IMR-90 (cell line): ENCODE measurements at regions not wholly inside any gene's neighbourhood (a gene's known extent, or its start where the extent isn't known, plus 50 kb on each side); places are given as distances from the start of the nearest gene placed in this dataset.

Experiments
- BHLHE40 ChIP-seq: fragments of 150-350 bp; IDR thresholded peaks from 2 replicates; pipeline ENCODE4 v1.6.1; 2016; ENCODE audit warnings: mild to moderate bottlenecking, low read depth, low read length
- CEBPB ChIP-seq: IDR thresholded peaks from 2 replicates; pipeline ENCODE4 v1.6.1; 2012; ENCODE audit warnings: low read depth, low read length, improper control_type of control experiment
- CTCF ChIP-seq: conservative IDR thresholded peaks from 2 replicates; pipeline ENCODE4 v1.5.1; 2012; ENCODE audit warnings: mild to moderate bottlenecking, low read depth, low read length, improper control_type of control experiment
- ELK1 ChIP-seq: fragments of 150-350 bp; IDR thresholded peaks from 2 replicates; pipeline ENCODE4 v1.6.1; 2016; ENCODE audit warnings: low read depth, mild to moderate bottlenecking, low read length, moderate library complexity, borderline replicate concordance
- FOS ChIP-seq: fragments of 150-350 bp; IDR thresholded peaks from 2 replicates; pipeline ENCODE4 v1.6.1; 2016; ENCODE audit warnings: low read depth, low read length
- MAFK ChIP-seq: IDR thresholded peaks from 2 replicates; pipeline ENCODE4 v1.6.1; 2012; ENCODE audit warnings: low read depth, low read length, improper control_type of control experiment
- MAZ ChIP-seq: IDR thresholded peaks from 2 replicates; pipeline ENCODE4 v1.6.1; 2012; ENCODE audit warnings: low read depth, mild to moderate bottlenecking, low read length, improper control_type of control experiment, moderate library complexity, borderline replicate concordance
- POLR2A ChIP-seq: IDR thresholded peaks from 2 replicates; pipeline ENCODE4 v1.6.1; 2012; ENCODE audit warnings: mild to moderate bottlenecking, low read depth, low read length
- USF2 ChIP-seq: fragments of 150-350 bp; IDR thresholded peaks from 2 replicates; pipeline ENCODE4 v1.6.1; 2017; ENCODE audit warnings: mild to moderate bottlenecking, antibody characterized with exemption, low read length, low read depth

- TF ChIP-seq CTCF: no peak
- no peak for TF ChIP-seq BHLHE40
- no peak for TF ChIP-seq MAZ
- no peak for TF ChIP-seq POLR2A
- no peak for TF ChIP-seq CEBPB
- TF ChIP-seq USF2: no peak
- no peak for TF ChIP-seq FOS
- no peak for TF ChIP-seq ELK1
- TF ChIP-seq MAFK: no peak
Measured at GRCh38 chr1:222066539-222066938, 324.6 kb upstream of the DUSP10 start.
